BE2C (cell line): ENCODE measurements at regions not wholly inside any gene's neighbourhood (a gene's known extent, or its start where the extent isn't known, plus 50 kb on each side); places are given as distances from the start of the nearest gene placed in this dataset.

Experiments used
- DNase-seq: peaks from one replicate; pipeline ENCODE4 v3.0.0-alpha.2; 2020
- H3K27me3 ChIP-seq: fragments of 250-450 bp; sonication (Bioruptor Pico); 2 replicates; pipeline ENCODE4 v1.5.1; 2020; ENCODE audit warnings: mild to moderate bottlenecking
- H3K36me3 ChIP-seq: fragments of 250-450 bp; sonication (Bioruptor Pico); 2 replicates; pipeline ENCODE4 v1.5.1; 2020; ENCODE audit warnings: mild to moderate bottlenecking
- H3K4me1 ChIP-seq: fragments of 250-450 bp; sonication (Bioruptor Pico); 2 replicates; pipeline ENCODE4 v1.5.1; 2020
- H3K4me3 ChIP-seq: 2 replicates; pipeline ENCODE4 v1.5.1; 2011; ENCODE audit warnings: low read depth, low read length
- H3K9me3 ChIP-seq: fragments of 250-450 bp; sonication (Bioruptor Pico); 2 replicates; pipeline ENCODE4 v1.5.1; 2020
- CTCF ChIP-seq: IDR thresholded peaks from 2 replicates; pipeline ENCODE4 v1.5.1; 2012; ENCODE audit warnings: mild to moderate bottlenecking, low read depth, low read length

- H3K4me3 ChIP-seq, result no peak overlapping the region
- DNase-seq, result no peak
- H3K4me1 ChIP-seq, result 0 out of 2 replicates have a peak, but pooled peaks cover 5% of the 10 kb centered on the region
- no peaks in the 10 kb centered on the region for H3K27me3 ChIP-seq
- no peaks in the 10 kb centered on the region for H3K9me3 ChIP-seq
- no peaks in the 10 kb centered on the region for H3K36me3 ChIP-seq
- TF ChIP-seq CTCF, result no peak
Observed at GRCh38 chr5:30991462-30991861, 202.0 kb upstream of the CDH6 start.

DNA sequence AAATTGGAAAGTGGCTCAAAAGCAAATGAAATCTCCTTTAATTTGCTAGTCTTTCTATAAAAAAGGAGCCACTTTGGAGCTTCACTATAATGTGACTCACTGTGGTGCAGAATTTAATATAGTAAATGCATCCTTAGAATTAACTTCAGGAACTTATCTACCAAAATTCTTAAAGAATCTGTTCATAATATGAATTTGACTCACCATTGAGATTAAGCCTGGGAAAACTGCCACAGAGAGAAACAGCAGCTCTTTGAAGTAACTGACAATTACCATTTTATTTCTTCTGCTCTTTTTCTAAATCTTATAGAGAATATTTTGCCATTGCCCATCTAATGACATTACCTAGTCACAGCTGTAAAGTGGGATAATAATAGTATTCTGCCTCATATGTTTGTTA lies 211.9 kb upstream of the CDH6 start:
- TF ChIP-seq CTCF, result no peak
- no peak for DNase-seq
- no peaks in the 10 kb centered on the region for H3K27me3 ChIP-seq
- no peak overlapping the region for H3K4me3 ChIP-seq
- no peaks in the 10 kb centered on the region for H3K4me1 ChIP-seq
- H3K9me3 ChIP-seq, result no peaks in the 10 kb centered on the region
- H3K36me3 ChIP-seq, result no peaks in the 10 kb centered on the region

DNA sequence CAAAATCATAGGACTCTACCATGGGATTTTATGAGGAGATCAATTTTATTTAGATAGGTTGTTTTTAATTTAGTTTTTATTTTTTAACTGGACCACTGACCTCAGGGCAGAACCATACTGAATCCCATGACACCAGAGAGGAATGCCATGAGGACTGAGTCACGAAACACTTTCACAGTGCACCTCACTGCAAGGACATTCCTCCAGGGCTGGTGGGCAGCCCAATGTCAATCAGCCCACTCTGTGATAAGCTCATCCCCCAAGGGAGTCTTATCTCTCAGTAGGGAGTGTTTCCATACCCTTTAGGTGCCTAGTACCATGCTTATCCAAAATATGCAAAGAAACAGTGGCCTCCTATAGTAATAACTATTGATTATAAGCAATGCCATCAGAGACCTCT lies 224.5 kb upstream of the CDH6 start:
- Histone ChIP-seq H3K4me3 (no peak overlapping the region), H3K4me1 (no peaks in the 10 kb centered on the region), H3K9me3 (no peaks in the 10 kb centered on the region), H3K27me3 (no peaks in the 10 kb centered on the region), H3K36me3 (no peaks in the 10 kb centered on the region)
- no peak for TF ChIP-seq CTCF
- no peak for DNase-seq

- Histone ChIP-seq H3K4me1 (no peaks in the 10 kb centered on the region; the same call in 1 of the 2 replicates), H3K27me3 (no peaks in the 10 kb centered on the region), H3K36me3 (no peaks in the 10 kb centered on the region), H3K4me3 (no peak overlapping the region), H3K9me3 (no peaks in the 10 kb centered on the region)
- TF ChIP-seq CTCF, result no peak
- no peak for DNase-seq
Observed at GRCh38 chr5:30960036-30960435, 233.4 kb upstream of the CDH6 start.

DNA sequence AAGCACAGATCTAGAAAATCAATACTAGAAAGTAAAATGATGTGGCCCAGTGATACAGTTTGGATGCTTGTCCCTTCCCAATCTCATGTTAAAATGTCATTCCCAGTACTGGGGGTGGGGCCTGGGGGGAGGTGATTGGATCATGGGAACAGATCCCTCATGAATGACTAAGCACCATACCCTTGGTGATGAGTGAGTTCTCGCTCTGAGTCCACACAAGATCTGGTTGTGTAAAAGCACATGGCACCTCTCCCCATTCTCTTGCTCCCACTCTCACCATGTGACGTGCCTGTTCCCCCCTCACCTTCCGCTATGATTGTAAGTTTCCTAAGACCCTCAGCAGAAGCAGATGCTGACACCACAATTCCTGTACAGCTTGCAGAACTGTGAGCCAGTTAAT lies 234.2 kb upstream of the CDH6 start:
- no peaks in the 10 kb centered on the region; the same call in 1 of the 2 replicates for H3K4me1 ChIP-seq
- H3K27me3 ChIP-seq, result no peaks in the 10 kb centered on the region
- DNase-seq, result no peak
- TF ChIP-seq CTCF, result no peak
- no peak overlapping the region for H3K4me3 ChIP-seq
- no peaks in the 10 kb centered on the region for H3K9me3 ChIP-seq
- no peaks in the 10 kb centered on the region for H3K36me3 ChIP-seq

DNA sequence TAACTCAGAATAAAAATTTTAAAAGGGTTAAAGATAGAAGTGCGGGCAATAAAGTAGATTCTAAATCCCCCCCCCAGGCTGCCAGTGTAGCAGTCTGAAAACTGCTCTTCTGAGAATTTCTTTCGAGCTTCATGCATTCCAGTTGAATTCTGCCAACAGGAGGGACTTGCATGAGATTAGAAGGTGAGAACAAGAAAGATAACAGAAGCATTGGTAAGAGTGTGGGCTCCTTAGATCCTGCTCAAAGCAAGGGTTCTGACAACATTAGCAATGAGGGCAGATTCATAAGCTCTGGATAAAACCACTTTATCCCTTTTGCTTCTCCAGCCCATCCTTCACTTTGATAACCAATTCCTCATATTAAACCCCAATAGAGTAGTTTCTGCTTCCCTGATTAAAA lies 235.9 kb upstream of the CDH6 start:
- H3K4me3 ChIP-seq, result no peak overlapping the region
- no peaks in the 10 kb centered on the region for H3K27me3 ChIP-seq
- no peak for DNase-seq
- no peaks in the 10 kb centered on the region for H3K9me3 ChIP-seq
- H3K4me1 ChIP-seq, result no peaks in the 10 kb centered on the region; the same call in 1 of the 2 replicates
- no peaks in the 10 kb centered on the region for H3K36me3 ChIP-seq
- no peak for TF ChIP-seq CTCF
